Dedifferentiated amniotic fluid mesenchymal stem cell (primary cell): ENCODE measurements at regions not wholly inside any gene's neighbourhood (a gene's known extent, or its start where the extent isn't known, plus 50 kb on each side); places are given as distances from the start of the nearest gene placed in this dataset.

Experiments used
- DNase-seq: peaks from one replicate; pipeline ENCODE4 v3.0.0-alpha.2; 2016; ENCODE audit errors: extremely low spot score

DNA sequence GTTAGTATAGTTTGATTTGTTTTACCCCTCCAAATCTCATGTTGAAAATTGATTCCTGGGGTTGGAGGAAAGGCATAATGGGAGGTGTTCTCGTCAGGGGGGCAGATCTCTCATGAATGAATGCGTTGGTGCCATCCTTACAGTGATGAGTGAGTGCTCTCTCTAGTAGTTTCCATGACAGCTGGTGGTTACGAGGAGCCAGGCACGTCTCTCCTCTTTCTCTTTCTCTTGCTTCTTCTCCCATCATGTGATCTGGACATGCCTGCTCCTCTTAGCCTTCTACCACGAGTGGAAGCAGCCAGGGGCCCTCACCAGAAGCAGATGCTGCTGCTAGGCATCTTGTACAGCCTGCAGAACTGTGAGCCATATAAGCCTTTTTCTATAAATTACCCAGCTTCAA, 454.1 kb downstream of the EFNA5 start:
- no peak for DNase-seq

DNA sequence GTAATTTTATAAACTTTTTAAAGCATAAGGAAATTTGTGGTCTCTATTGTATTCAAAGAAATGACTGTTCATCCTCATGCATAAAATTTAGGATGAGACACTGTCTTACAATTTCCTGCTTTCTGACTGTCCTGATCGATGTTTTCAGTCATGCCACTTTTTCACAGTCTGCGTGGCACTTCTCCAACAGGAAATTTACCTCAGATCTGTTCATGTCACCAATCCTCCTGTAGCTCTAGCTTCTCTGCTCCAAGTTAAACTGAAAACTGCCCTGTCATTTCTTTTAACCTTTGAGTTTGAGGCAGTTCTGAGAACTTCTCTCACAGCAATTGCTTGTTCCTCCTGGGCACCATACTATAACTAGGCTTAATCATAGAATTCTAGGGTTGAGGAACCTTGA, 455.1 kb downstream of the EFNA5 start:
- DNase-seq = no peak

DNA sequence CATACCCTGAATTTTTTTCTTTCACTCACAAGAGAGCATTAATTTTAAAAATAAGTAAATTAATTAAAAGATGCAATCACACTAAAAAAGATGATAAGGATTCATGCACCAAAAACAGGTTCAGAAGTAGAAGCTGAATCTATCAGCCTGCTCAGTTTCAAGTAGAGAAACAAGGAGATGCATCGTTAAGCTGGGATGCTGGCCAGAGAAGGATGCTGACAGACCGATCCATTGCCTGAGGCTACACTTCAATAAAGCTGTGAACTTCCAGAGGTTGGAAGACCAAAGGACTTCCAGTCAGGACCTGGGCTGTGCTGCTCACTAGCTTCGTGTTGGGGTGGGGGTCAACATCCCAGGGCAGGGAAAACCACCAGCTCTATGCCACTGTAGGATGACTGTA, 457.7 kb downstream of the EFNA5 start:
- no peak for DNase-seq

DNA sequence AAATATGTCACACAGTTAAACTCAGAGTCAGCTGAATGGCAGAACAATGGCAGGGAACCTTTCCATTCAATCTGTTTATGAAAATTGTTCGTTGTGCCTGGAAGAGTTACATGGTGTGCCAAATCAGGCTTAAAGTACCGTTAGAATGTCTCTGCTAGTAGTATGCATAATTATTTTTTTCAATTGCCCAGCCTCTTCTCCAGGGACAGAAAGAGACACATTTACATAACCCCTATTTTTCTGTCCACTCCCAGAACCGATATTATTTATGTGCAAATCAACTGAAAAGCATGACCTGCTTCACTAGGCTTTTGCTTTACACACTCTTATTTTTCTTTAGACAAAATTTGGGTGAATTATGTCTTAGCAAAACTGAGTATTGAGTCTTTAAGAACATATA, 459.1 kb downstream of the EFNA5 start:
- no peak for DNase-seq

DNA sequence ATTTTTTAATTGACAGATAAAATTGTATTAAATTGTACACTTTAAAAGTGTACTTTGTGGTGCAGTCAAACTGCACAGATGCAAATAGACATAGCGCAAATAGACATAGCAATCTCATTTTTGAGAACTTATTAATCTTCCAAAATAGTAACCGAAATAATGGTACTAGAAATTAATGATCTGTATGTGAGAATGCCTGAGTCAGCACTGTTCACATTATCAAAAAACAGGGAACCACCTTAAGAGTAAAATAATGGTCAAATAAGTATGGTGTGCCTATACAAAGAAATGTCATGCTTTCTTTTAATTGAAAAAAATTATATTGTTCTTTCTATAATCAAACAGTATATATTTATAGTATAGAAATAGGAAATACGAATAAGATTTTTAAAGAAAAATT, 461.9 kb downstream of the EFNA5 start:
- no peak for DNase-seq

DNA sequence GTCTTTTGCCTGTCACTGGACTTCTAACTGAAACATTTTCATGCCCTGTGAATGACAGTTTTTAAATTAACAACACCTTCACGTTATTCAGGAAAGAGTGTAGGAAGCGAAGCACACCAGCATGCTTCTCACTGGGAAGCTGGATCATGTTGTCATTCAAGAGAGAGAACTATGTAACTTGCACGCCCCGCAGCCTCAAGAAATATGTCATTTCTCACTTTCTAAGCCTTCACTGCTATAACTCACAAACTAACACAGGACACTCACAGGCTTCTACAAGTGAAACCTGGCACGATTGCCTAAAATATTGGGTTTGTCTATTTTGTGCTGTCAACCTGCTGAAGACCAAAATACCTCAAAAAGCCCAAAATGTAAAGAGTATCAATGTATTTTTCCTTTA, 466.3 kb downstream of the EFNA5 start:
- DNase-seq = no peak

DNA sequence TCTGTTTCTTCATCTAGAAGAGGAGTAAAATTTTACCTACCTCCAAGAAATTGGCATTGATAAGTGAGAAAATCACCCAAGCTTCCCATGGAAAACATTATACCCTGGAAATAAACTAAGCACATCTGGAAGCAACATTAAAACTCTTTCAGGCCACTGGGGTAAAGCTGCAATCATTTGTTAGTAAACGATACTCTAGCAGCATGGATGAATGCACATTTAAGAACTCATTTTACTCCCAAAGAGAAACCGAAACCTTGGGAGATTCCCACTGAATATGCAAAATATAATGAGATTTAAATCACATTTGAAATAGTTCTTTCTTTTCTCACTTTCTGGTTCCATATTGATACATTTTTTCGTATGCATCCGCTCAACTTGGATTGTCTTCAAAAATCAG, 467.5 kb downstream of the EFNA5 start:
- DNase-seq = no peak

DNA sequence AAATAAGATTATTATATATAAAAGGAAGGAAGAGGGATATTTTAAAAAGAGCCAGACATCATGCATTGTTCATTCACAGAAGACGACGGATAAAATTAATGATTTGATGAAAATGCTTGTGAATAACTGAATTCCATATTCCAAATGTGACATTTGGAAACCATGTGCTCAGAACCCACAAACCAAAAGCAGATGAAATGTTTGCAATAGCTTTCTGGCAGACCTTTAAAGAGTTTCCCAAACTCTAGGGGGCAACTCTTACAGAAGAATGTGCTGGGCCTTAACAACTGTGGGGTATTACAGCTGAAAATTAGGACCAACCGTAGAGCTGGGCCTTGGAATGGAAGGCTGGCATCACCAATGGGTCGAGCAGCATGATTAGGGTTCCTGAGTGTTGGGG, 471.0 kb downstream of the EFNA5 start:
- no peak for DNase-seq

DNA sequence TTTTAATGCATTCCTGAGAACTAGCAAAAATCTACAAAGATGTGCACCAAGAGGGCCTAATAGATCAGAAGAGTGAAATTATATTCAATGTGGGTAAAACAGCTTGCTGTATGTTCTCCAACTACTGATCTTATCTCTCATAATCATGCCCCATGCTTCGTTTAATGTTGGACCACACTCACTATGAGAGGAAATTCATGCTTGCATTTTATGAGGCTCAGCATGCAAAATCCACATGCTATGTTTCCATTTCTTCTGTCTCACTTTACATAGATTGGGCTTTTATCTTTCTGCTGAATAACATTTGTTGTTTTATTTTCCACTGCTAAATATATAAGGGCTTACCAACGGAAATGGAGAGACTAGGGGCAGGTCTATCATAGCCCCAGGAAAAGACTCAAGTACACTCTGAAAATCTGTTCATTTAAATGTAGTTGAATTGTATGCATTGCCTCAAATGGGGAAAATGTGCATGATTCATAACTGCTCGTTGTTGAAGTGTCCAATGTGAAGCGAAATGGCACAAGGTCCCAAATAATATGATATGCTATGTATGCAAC, 474.2 kb downstream of the EFNA5 start:
- DNase-seq = no peak

DNA sequence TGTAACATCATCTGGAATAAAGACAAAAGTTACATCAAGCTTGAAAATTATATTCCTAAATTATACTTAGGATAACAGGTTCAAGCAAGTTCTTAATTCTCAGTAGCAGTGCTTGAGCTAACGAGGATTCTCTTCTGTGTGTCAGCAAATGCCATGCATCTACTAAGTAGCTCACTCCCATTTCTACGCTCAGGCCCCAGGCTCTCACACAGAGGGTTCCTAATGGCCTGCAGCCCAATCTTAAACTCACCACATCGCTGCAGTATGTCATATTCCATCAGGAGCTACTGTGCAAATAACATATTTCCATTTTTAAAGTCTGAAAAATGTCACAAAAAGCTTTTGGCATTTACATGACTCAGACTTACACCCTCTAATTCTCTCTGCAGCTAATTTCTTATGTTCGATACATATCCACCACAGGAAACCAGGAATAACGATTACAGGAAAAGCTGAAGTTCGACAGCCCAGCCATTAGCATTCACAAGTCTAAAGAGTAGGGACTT, 474.8 kb downstream of the EFNA5 start:
- no peak for DNase-seq

DNA sequence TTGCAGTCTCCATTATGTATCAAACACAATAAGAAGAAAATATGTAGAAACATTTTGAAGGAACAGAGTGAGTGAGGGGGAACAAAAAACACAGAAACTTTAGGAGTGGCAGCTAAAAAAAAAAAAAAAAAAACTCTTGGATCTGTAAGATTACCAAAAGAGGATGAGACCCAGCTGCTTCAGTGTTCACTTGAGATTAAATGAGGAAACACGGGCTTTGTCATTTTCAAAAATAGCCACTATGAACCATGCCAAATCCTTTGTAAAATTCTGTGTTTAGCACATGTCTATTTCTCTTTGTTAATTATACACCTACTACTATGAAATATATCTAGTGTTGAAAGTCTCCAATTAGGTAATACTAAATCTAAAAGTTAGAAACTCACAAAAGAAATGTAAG, 485.9 kb downstream of the EFNA5 start:
- DNase-seq = no peak

DNA sequence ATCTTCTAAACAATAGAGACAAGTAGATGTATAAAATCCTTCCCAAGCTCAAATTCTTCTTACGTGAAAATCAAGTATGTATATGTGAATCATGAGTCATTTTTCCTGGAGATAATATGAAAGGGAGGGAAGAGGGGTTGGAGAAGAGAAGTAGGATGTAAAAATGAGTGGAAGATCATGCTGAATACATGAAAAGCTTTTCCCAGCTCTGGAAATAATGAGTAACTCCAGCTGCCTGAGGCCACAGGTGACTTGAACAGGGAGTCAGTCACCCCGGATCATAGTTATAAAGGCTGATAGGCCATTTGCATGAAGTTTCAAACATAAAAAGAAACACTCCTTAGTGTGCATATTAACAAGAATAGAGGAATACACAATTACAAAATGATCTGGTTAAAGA, 486.7 kb downstream of the EFNA5 start:
- no peak for DNase-seq

DNA sequence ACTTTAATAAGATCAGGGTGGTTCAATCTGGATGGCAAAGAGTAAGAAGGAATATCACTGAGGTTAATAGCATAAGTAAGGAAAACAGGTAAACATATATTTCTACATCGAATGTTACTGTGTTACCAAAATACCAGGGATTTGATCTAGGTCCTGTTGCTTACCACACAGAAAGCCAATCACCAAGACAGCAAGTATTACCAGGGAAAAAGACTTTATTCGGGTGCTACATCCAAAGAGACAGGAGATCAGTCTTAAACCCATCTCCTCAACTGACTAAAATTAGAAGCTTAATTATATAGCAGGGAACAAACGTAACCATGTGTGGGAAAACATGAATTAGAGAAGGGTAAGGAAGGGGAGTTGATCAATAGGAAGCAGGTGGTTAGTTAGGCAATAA, 500.1 kb downstream of the EFNA5 start:
- no peak for DNase-seq

DNA sequence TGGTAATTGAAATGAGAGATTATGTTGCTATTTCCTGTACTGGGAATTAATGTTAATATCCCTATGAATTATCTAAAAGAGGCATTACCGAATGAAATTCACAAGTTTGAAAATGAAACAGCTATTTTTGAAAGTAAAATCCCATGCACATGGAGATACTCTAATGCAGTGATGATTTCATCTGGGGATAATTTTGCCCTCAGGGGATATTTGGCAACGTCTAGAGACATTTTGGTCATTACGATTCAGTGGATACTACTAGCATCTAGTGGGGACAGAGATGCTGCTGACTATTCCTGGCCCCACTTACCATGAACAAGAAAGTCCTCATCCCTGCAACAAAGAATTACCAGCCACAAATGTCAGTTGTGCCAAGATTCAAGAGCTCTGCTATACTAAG, 500.9 kb downstream of the EFNA5 start:
- DNase-seq = no peak

DNA sequence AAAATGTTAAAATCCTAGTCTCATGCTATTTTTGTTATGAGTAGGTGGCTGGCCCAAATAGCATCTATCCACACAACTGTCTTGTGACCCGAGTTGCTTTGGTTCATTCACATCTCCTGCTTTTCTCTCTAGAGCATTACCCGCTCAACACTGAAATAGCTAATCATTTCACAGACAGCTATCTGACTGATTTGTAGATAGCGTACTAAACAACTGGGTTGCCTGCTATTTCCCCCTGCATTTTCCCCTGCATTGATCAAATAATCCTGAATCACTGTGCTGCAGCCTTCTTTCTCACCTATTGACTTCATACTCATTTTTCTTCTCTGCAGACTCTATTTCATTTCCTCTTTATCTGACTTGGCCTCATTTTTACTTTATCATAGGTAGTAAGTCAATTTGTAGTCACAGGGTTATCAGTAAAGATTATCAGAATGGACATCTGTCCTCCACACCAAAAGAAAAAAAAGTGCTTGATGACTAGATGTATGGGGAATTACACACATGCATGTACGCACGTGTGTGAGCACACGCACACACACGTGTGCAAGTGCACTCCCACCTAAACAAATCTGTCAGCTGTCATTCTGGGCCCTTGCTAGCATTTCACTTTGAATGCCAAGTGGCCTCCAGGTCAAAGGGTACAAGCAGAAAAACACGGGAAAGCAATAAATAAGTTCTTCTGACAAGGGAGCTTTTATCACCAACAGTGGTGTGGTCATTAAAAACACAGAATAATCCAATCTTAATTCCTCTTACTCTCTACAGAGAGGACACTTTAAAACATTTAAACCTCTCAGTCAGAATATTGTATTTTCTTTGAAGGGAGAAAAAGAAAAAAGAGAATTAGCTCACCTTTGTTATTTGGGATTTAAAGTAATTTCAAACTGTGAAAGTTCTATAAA, 501.6 kb downstream of the EFNA5 start:
- no peak for DNase-seq

DNA sequence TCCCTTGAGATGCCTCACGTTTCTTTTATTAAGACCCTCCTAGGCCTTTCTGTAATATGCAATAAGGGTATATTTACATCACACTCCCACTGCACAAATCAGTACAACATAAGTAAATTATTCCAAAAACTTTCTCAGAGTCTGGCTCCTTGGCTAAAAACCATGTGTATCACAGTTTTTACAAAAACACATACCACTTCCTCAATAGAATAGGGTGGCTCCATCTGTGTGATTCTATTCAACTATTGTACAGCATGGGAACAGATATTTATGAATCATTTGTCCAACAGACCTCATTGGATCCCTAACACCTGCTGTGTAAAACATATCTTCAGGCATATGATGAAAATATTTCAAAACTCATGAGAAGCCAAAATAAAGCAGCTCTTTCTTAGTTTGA, 502.7 kb downstream of the EFNA5 start:
- DNase-seq = no peak

DNA sequence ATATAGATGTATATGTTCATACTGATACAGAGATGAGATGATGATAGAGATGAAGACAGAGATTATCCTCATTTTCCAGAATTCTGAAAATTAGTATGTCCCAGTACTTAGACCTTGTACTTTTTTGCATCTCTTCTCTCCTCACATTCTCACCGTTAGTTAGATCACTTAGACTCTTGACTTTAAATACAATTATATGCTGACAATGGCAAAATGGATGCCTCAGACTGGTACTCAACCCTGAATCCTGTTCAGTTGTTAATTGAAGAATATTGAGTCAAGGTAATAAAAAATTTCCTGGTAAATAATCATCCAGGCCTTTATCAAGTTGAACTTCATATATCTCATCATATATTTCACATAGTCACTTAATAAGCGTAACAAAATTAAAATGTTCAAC, 505.4 kb downstream of the EFNA5 start:
- DNase-seq = no peak

DNA sequence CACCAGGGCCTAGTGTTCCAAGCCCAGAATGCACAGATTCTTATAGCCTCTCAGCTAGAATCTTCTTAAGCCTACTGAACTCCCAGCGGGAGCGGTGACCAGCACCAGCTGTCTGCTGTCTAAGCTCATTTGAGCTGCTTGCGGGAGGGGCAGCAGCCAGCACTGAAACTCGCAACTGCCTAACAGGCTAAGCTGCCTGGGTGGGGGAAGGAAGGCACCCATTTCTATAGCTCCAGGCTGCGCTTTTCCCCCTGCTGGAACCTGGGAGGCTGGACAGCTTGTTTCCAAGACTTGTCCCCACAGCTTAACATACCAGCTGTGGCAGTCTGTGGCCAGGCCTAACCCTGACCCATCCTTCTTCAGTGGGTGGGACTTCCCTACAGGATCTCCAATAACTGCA, 512.9 kb downstream of the EFNA5 start:
- DNase-seq = no peak

DNA sequence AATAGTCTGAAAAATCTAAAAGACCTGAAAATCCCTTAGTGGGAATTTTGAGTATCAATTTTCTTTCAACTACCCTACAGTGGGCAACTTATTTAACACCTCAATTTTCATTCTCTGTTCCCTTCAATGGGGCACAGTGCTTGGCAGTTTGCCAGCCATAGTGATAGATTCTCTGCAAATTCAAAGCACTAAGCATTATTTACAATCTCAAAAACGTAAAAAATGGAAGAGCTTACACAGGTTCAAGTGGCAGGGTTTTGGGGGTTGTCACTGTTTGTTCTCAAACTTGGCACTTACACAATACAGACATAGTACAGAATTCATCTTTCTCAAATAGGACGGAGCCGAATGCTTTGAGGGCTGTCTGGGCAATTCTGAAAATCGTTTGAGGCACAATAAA, 515.0 kb downstream of the EFNA5 start:
- DNase-seq = no peak

DNA sequence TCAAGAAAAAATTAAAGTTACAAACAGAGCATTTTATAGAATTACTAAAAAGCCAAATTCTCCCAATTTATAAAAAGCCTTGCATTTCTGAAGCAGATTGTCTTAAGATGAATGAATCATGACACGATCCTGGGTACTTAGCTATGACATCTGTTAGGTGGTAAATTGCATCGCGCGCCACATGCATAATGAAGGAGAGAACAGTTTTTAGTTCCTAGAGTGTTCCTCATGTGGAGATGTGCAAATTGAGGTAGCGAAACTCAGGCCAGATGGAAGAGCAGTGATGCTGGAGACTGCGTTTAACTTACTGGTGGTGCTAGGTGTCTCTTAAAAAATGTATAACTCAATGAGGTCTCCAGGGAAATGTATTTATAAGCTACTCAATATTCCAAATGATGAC, 516.1 kb downstream of the EFNA5 start:
- DNase-seq = no peak

DNA sequence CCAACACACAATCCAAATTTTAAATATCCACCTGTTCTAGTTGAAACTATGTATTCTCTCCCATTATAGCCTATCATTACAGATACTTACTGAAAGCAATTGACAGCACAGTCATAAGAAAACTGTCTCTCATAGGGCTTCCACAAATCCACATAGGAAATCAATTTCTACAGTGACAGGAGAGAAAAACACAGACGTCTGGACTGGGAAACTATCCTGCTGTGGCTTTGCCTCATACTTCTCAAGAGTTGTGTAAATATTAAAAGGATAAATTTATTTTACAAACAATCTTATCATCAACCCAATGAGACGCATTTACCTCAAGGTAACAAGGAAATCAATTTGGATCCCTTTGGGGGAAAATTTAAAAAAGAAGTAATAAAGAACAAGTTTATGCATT, 517.5 kb downstream of the EFNA5 start:
- no peak for DNase-seq

DNA sequence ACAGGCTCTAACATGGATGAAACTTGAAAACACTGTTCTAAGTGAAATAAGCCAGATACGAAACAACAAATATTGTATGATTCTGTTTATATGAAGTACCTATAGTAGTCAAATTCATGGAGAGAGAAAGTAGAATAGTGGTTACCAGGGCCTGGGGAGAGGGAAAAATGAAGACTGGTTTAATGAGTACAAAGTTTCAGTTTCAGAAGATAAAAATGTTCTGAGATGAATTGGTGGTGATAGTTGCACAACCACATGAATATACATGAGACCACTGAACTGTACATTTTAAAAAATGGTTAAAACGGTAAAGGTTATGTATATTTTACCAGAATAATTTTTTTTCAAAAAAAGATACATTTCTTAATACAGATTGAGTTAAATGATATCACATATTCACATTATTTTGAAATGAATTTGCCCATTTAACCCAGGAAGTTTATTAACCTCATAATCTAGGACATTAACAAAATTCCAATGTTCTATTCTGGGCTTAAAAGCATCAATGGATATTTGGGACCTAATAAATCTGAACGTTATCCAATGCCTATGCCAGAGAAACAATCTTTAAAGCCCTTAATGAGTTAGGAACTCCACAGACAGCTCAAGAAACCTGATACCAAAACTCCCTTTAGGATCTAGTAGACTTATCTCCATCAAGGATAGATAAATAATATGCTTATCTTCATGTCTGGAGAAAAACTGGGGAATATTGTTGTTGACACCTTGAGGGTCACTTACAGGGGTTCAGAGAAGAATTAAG, 521.3 kb downstream of the EFNA5 start:
- no peak for DNase-seq

DNA sequence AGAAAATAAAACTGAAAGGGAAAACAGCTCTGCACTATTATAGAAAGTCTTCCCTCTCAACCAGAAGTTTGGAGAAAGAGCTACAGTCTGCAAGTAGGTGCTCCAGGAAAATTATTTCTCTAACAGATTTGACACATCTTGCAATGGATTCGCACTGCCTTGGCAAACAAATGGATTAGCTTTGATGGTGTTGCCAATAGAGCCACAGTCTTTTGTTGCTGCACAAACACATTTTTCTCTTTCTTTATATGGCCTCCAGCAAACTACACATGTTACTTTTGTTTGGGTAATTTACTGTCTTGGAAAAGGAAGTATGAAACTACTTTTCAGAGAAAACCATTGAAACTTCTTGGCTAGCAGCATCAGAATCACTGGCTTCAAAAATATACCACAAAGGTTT, 523.1 kb downstream of the EFNA5 start:
- DNase-seq = no peak
